Endodermal cell (in vitro differentiated cells): ENCODE measurements at regions not wholly inside any gene's neighbourhood (a gene's known extent, or its start where the extent isn't known, plus 50 kb on each side); places are given as distances from the start of the nearest gene placed in this dataset.

Source experiments
- DNase-seq: peaks from one replicate; pipeline ENCODE4 v3.0.0-alpha.2; 2017
- H3K27ac ChIP-seq: 2 replicates; pipeline ENCODE4 v1.5.1; 2013; ENCODE audit warnings: mild to moderate bottlenecking, low read depth, low read length, moderate library complexity
- H3K27me3 ChIP-seq: 2 replicates; pipeline ENCODE4 v1.6.1; 2013; ENCODE audit warnings: mild to moderate bottlenecking, low read length, moderate library complexity; ENCODE audit not compliant: insufficient read depth, control insufficient read depth, poor library complexity, severe bottlenecking
- H3K36me3 ChIP-seq: 2 replicates; pipeline ENCODE4 v1.7.0; 2013; ENCODE audit warnings: mild to moderate bottlenecking, low read length, moderate library complexity; ENCODE audit not compliant: control insufficient read depth, insufficient read depth
- H3K4me1 ChIP-seq: one replicate; pipeline ENCODE4 v1.7.0; 2013; ENCODE audit warnings: low read length; ENCODE audit not compliant: control insufficient read depth, insufficient read depth
- H3K4me3 ChIP-seq: 2 replicates; pipeline ENCODE4 v1.5.1; 2013; ENCODE audit warnings: mild to moderate bottlenecking, low read length, moderate library complexity
- H3K9ac ChIP-seq: 2 replicates; pipeline ENCODE4 v1.6.1; 2013; ENCODE audit warnings: mild to moderate bottlenecking, low read length, moderate library complexity; ENCODE audit not compliant: poor library complexity, severe bottlenecking; ENCODE audit errors: extremely low read depth
- H3K9me3 ChIP-seq: 2 replicates; pipeline ENCODE4 v1.6.1; 2013; ENCODE audit warnings: mild to moderate bottlenecking, low read length, moderate library complexity; ENCODE audit not compliant: control insufficient read depth
- H3K27ac Mint-ChIP-seq: 2 replicates; pipeline ENCODE4 v1.8.0; 2020; ENCODE audit warnings: mixed read lengths
- H3K27me3 Mint-ChIP-seq: 2 replicates; pipeline ENCODE4 v1.8.0; 2021; ENCODE audit warnings: mild to moderate bottlenecking, mixed read lengths; ENCODE audit not compliant: insufficient read depth
- H3K36me3 Mint-ChIP-seq: 2 replicates; pipeline ENCODE4 v1.8.0; 2020; ENCODE audit warnings: low read depth, mixed read lengths
- H3K4me1 Mint-ChIP-seq: 2 replicates; pipeline ENCODE4 v1.8.0; 2020; ENCODE audit warnings: mixed read lengths
- H3K4me3 Mint-ChIP-seq: 2 replicates; pipeline ENCODE4 v1.8.0; 2020; ENCODE audit warnings: mild to moderate bottlenecking, moderate library complexity, mixed read lengths
- H3K9me3 Mint-ChIP-seq: 2 replicates; pipeline ENCODE4 v1.8.0; 2020; ENCODE audit warnings: mild to moderate bottlenecking, mixed read lengths
- WGBS, 2 experiments: methylation state at CpG; one replicate each; pipeline versions ENCODE4 v1.1.5 to v1.1.7; 2013; ENCODE audit warnings: missing lambda C conversion rate in 2 of 2, mixed read lengths in 1 of 2; ENCODE audit not compliant: insufficient coverage in 1 of 2, insufficient read length in 1 of 2; 5-methylcytosine and 5-hydroxymethylcytosine counted together
- TF ChIP-seq, protein P1 (sequence below): fragments of 200-600 bp; sonication (generic); conservative IDR thresholded peaks from 2 replicates; pipeline ENCODE4 v1.5.0; 2021; ENCODE audit warnings: antibody characterized with exemption, mild to moderate bottlenecking

DNA sequence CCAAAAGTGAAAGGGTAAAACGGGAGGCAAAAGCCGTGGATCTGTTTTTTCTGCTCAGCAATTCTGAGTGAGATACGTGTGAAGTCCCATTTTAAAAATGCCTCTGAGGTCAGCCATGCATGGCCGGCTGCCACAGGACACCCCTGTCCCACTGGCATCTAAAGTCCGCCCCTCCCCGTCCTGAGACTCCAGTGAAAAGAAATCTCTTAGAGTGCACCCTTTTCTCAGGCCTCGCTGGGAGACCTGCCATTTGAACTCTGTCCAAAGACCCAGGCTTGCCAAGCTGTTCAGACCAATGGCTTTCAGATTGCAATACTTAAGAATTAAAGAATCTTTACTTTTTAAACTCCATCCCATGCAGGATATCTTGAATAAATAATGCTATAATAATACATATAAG, 61.0 kb upstream of the SLC24A5 start:
- Histone ChIP-seq H3K9ac (no peak overlapping the region), H3K27ac (no peak overlapping the region), H3K36me3 (no peaks in the 10 kb centered on the region), H3K9me3 (no peaks in the 10 kb centered on the region), H3K4me1 (no peaks in the 10 kb centered on the region), H3K27me3 (no peaks in the 10 kb centered on the region), H3K4me3 (no peak overlapping the region)
- Mint-ChIP-seq H3K36me3 (peaks cover 3% of the 10 kb centered on the region), H3K9me3 (peaks cover 9% of the 10 kb centered on the region), H3K27me3 (no peaks in the 10 kb centered on the region), H3K4me3 (no peak overlapping the region), H3K27ac (no peak overlapping the region), H3K4me1 (peaks cover 4% of the 10 kb centered on the region)
- DNase-seq: no peak
- TF ChIP-seq, protein P1, sequence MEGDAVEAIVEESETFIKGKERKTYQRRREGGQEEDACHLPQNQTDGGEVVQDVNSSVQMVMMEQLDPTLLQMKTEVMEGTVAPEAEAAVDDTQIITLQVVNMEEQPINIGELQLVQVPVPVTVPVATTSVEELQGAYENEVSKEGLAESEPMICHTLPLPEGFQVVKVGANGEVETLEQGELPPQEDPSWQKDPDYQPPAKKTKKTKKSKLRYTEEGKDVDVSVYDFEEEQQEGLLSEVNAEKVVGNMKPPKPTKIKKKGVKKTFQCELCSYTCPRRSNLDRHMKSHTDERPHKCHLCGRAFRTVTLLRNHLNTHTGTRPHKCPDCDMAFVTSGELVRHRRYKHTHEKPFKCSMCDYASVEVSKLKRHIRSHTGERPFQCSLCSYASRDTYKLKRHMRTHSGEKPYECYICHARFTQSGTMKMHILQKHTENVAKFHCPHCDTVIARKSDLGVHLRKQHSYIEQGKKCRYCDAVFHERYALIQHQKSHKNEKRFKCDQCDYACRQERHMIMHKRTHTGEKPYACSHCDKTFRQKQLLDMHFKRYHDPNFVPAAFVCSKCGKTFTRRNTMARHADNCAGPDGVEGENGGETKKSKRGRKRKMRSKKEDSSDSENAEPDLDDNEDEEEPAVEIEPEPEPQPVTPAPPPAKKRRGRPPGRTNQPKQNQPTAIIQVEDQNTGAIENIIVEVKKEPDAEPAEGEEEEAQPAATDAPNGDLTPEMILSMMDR: no peak
- WGBS, 2 experiments: 76 to 87% methylated on average over 4 to 7 of the region's 7 CpGs

DNA sequence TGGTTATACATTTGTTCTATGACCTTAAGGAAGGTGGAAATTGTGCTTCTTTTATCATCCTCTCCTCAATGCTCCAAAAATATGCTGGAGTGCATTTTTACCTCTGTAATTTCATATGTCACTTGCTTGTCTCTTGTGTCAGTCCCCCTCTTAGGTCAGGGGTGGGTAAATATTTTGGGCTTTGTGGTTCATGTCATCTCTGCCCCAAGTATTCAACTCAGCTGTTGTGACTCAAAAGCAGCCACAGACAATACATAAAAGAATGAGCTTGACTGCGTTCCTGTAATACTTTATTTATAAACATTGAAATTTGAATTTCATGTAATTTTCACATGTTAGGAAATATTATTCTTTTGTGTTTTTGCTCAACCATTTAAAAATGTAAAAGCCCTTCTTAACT, 60.4 kb upstream of the SLC24A5 start:
- Histone ChIP-seq H3K9ac (no peak overlapping the region), H3K4me1 (no peaks in the 10 kb centered on the region), H3K36me3 (no peaks in the 10 kb centered on the region), H3K27ac (no peak overlapping the region), H3K9me3 (no peaks in the 10 kb centered on the region), H3K4me3 (no peak overlapping the region), H3K27me3 (no peaks in the 10 kb centered on the region)
- peaks cover 3% of the 10 kb centered on the region for H3K9me3 Mint-ChIP-seq
- DNase-seq: no peak
- H3K36me3 Mint-ChIP-seq: peaks cover 1% of the 10 kb centered on the region
- H3K4me3 Mint-ChIP-seq: no peak overlapping the region
- TF ChIP-seq, protein P1: no peak
- no CpG with 5 or more reads among the region's 1 CpG for WGBS, 2 experiments
- peaks cover 7% of the 10 kb centered on the region for H3K4me1 Mint-ChIP-seq
- H3K27ac Mint-ChIP-seq: no peak overlapping the region
- no peaks in the 10 kb centered on the region for H3K27me3 Mint-ChIP-seq

DNA sequence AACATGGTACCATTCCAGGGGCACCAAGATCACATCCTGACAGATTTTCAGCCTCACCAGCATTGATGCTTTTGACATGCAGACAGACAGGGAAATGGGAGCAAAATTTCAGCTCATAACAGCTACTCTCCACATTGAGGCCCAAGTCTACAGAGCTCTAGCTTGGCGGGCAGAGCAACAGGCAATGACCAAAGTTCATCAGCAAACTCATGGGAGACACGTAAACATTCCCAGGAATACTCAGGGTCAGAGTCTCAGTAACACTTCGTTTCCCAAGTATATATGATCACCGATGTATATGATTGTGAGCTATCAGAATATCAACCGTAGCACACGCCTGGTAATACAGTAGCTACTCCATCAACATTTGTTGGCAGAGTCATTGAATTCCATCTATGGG, 59.2 kb upstream of the SLC24A5 start:
- Histone ChIP-seq H3K36me3 (no peaks in the 10 kb centered on the region), H3K4me1 (peaks cover 8% of the 10 kb centered on the region), H3K9me3 (no peaks in the 10 kb centered on the region), H3K9ac (no peak overlapping the region), H3K4me3 (no peak overlapping the region), H3K27me3 (no peaks in the 10 kb centered on the region), H3K27ac (no peak overlapping the region)
- no peaks in the 10 kb centered on the region for H3K9me3 Mint-ChIP-seq
- H3K36me3 Mint-ChIP-seq: no peaks in the 10 kb centered on the region
- no peak overlapping the region for H3K27ac Mint-ChIP-seq
- peaks cover 19% of the 10 kb centered on the region for H3K4me1 Mint-ChIP-seq
- TF ChIP-seq, protein P1: no peak
- 90 to 94% methylated on average over 5 to 6 of the region's 6 CpGs for WGBS, 2 experiments
- DNase-seq: no peak
- H3K4me3 Mint-ChIP-seq: no peak overlapping the region
- no peaks in the 10 kb centered on the region for H3K27me3 Mint-ChIP-seq
